GM18519 (cell line): ENCODE measurements at regions not wholly inside any gene's neighbourhood (a gene's known extent, or its start where the extent isn't known, plus 50 kb on each side); places are given as distances from the start of the nearest gene placed in this dataset.
A peak's percentile ranks its signal among the peaks of the same experiment; 100 is the strongest.

Source experiments
- ATAC-seq: cut with Tn5 transposase; IDR thresholded peaks from one replicate; pipeline ENCODE4 v1.9.1; 2021; ENCODE audit warnings: mild to moderate bottlenecking, moderate library complexity; ENCODE audit not compliant: unreplicated experiment, low FRiP score

DNA sequence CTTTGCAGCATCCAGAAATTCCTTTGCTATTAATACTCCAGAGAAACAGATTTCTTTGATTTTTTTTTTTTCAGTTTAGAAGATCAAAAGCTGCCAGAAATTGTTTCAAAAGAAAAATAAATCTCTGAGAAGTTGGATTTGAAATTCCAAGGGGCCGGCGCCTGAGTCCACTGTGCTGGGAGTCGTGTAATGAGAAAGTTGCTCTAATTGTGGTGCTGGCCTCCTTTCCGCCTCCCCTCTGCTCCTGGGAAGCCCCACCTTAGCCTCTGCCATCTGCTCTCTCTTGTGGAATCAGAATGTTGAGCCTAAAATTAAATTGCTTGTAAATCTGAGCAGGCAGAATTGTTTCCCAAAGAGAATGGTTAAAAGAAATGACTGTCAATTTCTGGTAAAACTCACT is 93.3 kb downstream of the EMX2 start:
- ATAC-seq = no peak

GRCh38 chr10:117638200-117638599 is 95.7 kb downstream of the EMX2 start:
- no peak for ATAC-seq

DNA sequence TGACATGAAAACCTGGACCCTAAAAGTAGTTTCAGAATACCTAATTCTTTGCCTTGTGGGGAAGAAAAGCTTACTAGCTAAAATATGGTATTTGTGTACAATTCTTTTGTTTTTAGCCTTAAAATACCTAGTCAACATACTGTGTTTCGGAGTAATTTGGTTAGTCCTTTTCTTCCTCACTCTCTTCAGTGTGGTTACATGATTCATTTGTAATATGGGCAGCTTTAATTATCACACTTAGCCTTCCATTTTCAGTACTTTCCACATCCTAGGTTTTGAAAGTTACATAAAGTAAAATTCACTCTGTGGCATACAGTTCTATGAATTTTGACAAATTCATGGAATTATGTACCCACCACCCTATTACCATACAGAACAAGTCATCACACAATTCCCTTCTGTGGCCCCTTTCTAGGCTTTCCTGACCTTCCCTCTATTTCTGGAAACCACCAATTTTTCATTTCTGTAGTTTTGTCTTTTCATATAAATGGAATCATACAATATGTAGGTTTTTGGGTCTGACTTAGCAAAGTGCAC is 96.2 kb downstream of the EMX2 start:
- ATAC-seq = no peak

DNA sequence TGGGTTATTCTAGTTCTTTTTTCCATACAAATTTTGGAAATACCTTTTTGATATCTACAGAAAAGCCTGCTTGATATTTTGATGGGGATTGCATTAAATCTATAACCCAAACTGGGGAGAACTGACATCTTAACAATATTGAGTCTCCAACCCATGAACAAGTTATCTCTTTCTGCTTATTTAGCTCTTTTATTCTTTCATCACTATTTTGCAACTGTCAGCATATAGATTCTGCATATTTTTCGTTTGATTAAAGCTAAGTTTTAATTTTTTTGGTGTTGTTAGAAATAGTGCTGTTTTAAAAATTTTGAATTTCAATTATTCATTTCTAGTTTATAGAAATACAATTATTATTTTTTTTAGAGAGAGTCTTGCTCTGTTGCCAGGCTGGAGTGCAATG is 97.9 kb downstream of the EMX2 start:
- ATAC-seq = no peak

DNA sequence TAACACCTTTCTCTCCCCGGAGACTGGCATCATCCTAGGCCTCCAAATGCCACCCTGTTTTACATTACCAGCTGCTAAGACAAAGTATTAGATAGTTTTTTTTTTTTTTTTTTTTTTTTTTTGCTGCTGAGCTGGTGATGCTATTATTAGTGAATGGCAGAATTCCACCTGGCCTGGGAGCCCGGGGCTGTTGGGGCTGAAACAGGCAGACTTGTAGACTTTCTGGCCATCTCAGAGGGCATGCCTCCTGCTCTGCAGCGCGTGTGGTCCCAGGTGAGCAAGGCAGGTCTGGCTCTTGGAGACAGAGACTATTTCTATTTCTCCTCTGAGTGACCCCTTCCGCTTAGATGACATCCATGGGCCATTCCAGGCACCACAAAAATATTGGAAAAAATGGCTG is 104.2 kb downstream of the EMX2 start:
- ATAC-seq = no peak

DNA sequence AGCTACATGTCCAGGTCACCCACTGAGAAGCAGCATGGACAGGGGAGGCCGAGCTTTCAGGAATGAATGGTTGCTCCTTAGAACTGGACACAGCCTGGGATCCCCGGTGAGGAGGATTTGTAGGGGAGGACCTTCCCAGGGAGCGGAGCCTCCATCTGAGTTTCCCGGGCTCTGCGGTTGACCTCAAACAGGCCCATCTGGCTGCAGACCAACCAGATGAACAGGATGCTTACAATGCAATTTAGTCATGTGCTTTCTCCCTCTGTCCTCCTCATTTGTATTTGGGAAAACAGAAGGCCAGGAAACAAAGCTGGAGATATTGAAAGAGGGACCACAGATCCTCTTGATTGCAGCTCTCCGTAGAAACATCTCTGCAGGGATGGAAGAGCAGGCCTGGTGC is 104.8 kb downstream of the EMX2 start:
- no peak for ATAC-seq

- ATAC-seq = no peak
Measured at GRCh38 chr10:117651121-117651520, 108.6 kb downstream of the EMX2 start.

- ATAC-seq = peak; percentile 1
Measured at GRCh38 chr10:117652228-117653169, 110.0 kb downstream of the EMX2 start.

DNA sequence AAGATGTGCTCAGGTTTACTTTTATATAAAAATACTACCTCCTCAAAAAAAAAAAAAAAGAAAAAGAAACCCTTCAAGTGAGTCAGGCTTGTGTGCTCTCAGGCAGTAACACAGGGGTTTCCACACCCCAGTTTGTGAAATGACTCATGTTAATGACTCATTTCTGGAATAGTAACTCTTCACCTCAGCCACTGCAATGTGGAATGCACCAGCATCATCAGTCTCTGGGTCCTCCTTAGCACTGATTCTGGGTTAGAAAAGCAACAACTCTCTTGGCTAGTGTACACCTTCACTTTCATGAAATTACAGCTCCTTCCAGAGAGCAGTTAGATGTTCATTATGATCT is 110.6 kb downstream of the EMX2 start:
- ATAC-seq = peak; percentile 83

- no peak for ATAC-seq
Measured at GRCh38 chr10:117654105-117654504, 111.6 kb downstream of the EMX2 start.

DNA sequence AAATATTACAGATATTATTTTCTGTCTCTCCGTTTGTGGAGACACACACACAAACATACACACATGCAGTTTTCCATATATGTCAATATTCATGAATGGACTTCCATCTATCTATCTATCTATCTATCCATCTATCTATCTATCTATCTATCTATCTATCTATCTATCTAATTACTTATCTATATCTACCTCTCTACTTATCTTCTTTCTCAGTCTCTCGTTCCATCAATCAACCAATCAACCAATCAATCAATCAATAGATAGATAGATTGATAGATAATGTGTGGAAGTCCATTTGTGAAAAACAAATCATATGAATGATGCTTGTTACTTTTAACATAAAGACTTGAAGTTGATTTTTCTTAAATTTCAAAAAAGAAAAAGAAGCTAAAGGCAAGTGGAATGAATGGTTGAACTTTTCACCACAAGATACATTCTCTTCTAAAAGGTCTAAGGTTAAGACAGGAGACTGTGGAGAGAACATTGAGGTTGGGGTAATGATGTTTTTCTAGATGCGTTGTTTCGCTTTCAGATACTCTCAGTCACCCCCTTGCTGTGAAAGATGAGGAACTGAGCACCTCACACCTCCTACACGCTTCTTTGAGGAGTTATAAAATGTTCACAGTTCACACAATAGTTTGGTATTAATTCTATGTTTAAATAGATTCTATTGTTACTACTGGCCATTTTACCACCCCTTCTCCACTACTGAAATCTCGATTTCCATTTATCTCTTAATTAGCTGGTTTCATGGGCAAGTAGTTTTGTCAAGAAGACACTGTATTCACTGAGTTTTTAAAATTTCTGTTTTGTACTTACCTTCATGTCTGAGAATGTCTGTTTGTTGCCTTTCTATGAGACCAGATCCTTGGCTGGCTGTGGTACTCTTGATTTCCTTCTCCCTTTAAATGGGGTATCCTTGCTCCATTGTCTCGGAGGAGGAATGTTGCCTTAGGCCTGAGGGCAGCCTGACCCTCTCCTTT is 114.1 kb downstream of the EMX2 start:
- peak; percentile 72 for ATAC-seq

DNA sequence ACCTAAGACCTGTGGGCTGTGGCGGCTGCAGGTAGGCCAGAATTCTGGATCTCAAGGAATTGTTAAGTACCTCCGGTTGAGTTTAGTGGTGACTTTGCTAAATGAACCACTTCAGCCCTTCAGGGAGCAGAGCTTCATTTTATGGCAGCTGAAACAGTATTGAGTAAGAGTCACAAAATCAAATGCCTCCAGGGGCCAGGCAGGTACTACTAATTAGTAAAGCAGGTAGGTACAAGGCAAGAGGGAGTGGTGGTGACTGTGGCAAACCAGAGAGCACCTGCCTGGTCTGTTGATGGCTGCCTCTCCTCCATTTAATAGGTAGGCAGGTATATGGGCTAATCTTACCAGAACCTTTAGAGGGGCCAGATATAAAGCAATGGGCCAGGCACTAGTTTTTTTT is 118.8 kb downstream of the EMX2 start:
- ATAC-seq = no peak

GRCh38 chr10:117662126-117662525 is 119.6 kb downstream of the EMX2 start:
- no peak for ATAC-seq

- no peak for ATAC-seq
Measured at GRCh38 chr10:117662751-117663540, 120.4 kb downstream of the EMX2 start.

DNA sequence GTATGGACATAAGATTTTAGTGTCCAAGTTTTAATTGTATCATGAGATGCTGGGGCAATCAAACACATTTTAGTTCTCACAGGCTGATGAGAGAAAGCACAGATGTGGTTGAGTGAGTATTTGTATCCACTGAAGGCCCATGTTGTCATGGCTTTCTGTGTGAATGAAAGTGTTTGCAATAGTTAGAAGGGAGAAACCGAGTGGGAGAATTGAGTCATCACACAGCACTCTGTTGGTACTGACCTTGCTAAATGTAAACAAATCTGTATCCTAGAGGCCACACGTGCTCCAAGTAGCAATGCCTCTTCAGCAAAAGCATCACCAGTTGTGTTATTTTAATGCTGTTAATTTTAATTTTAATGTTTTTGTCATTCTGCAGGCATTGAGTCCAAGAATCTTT is 121.2 kb downstream of the EMX2 start:
- peak; percentile 100 for ATAC-seq

- ATAC-seq = no peak
Measured at GRCh38 chr10:117664288-117664687, 121.7 kb downstream of the EMX2 start.

GRCh38 chr10:117666166-117666565 is 123.6 kb downstream of the EMX2 start:
- ATAC-seq = no peak

DNA sequence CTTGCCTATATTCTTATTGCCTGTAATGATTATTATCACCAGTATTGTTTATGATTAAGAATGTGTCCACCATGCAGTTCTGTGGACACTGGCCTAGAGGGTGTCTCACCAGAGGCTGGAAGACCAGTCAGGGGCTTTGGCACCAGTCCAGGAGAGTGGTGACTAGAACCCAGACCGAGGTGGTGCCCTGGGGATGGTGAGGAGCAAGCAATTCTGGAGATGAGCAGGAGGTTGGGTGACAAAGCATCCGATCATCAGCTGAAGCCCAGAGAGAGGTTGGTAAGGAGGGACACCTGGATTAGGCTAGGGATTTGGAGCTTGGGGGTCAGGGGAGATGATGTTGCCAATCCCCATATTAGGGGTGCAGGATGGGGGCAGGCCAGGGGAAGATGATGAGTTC is 124.4 kb downstream of the EMX2 start:
- ATAC-seq = no peak

GRCh38 chr10:117667831-117668230 is 125.3 kb downstream of the EMX2 start:
- no peak for ATAC-seq

DNA sequence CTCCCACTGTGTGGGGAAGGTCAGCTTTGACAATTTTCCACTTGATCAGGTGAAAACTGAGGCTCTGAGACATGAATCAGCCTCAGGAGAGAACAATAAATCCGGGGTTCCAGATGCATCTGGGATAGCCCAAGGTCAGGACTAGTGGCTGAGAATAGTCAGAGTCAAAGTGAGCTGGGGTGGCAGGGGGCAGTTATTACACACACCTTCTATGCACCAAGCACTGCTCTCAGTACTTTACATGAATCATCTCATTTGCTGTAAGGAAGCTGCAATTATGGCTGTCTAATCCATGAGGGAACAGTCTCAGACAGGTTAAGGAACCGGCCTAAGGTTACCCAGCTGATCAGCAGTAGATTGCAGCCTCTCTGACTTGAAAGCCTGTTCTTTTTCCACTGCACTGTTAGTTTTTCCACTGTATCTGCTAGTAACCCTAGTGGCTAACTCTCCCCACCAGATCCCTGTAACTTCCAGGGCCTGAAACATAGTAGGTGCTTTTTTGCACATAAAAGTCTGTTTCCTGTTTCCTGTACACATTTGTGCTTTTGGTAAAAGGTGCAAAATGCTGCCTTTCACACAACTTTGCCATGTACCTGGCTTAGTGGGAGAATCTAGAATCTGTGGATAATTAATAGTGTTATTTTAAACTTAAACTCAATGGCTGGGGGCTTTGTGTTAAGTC is 125.9 kb downstream of the EMX2 start:
- ATAC-seq = no peak
